ENCODE measurements at regions not wholly inside any gene's neighbourhood (a gene's known extent, or its start where the extent isn't known, plus 50 kb on each side); places are given as distances from the start of the nearest gene placed in this dataset.

GRCh38 chr2:58612973-58613372, 371.8 kb upstream of the FANCL start:
- TF ChIP-seq CTCF (IDR thresholded peaks at IDR 0.05; ENCODE audit: low read depth, low read length, missing control alignments), result no peak
- no peak overlapping the region for H3K4me3 ChIP-seq (ENCODE audit: low read depth, low read length)

GRCh38 chr2:58609326-58609725, 368.2 kb upstream of the FANCL start:
- no peak for TF ChIP-seq CTCF (IDR thresholded peaks at IDR 0.05; ENCODE audit: low read depth, low read length, missing control alignments)
- no peak for DNase-seq (ENCODE audit: low read depth)
- H3K4me3 ChIP-seq (ENCODE audit: low read depth, low read length), result no peak overlapping the region

More at GRCh38 chr2:58612973-58613372, 371.8 kb upstream of the FANCL start:
- no peak for DNase-seq (ENCODE audit: low read depth)

- TF ChIP-seq CTCF (IDR thresholded peaks at IDR 0.05; ENCODE audit: low read depth, low read length, missing control alignments), result no peak
- DNase-seq (ENCODE audit: low read depth), result no peak
- no peak overlapping the region for H3K4me3 ChIP-seq (ENCODE audit: low read depth, low read length)
Measured at GRCh38 chr2:58608146-58608545, 367.0 kb upstream of the FANCL start.

GRCh38 chr2:58607448-58607847, 366.3 kb upstream of the FANCL start:
- no peak for TF ChIP-seq CTCF (IDR thresholded peaks at IDR 0.05; ENCODE audit: low read depth, low read length, missing control alignments)
- no peak overlapping the region for H3K4me3 ChIP-seq (ENCODE audit: low read depth, low read length)
- DNase-seq (ENCODE audit: low read depth), result no peak

GRCh38 chr2:58606799-58607198, 365.7 kb upstream of the FANCL start:
- H3K4me3 ChIP-seq (ENCODE audit: low read depth, low read length), result no peak overlapping the region
- no peak for DNase-seq (ENCODE audit: low read depth)
- TF ChIP-seq CTCF (IDR thresholded peaks at IDR 0.05; ENCODE audit: low read depth, low read length, missing control alignments), result no peak

- no peak for DNase-seq (ENCODE audit: low read depth)
- no peak overlapping the region for H3K4me3 ChIP-seq (ENCODE audit: low read depth, low read length)
- TF ChIP-seq CTCF (IDR thresholded peaks at IDR 0.05; ENCODE audit: low read depth, low read length, missing control alignments), result no peak
Measured at GRCh38 chr2:58604096-58604495, 363.0 kb upstream of the FANCL start.

GRCh38 chr2:58601017-58601416, 359.9 kb upstream of the FANCL start:
- no peak for DNase-seq (ENCODE audit: low read depth)
- H3K4me3 ChIP-seq (ENCODE audit: low read depth, low read length), result no peak overlapping the region
- no peak for TF ChIP-seq CTCF (IDR thresholded peaks at IDR 0.05; ENCODE audit: low read depth, low read length, missing control alignments)
